NCI-H774 (cell line): ENCODE measurements at regions not wholly inside any gene's neighbourhood (a gene's known extent, or its start where the extent isn't known, plus 50 kb on each side); places are given as distances from the start of the nearest gene placed in this dataset.
"Not testable (repeated sequence)": the region's sequence is repeated elsewhere in the genome, so short reads cannot be mapped to it uniquely, and the experiment has no call there.

Source experiments
- DNase-seq: peaks from one replicate; lab custom pipeline; 2025; lab: John Stamatoyannopoulos, UW

GRCh38 chr4:159655547-159655946 lies 552.7 kb downstream of the RAPGEF2 start:
- DNase-seq = no peak

GRCh38 chr4:159669094-159669493 lies 566.2 kb downstream of the RAPGEF2 start:
- DNase-seq = no peak

- DNase-seq = no peak
Measured at GRCh38 chr4:159673221-159673620, 570.3 kb downstream of the RAPGEF2 start.

- no peak for DNase-seq
Measured at GRCh38 chr4:159674241-159674640, 571.4 kb downstream of the RAPGEF2 start.

GRCh38 chr4:159677521-159677920 lies 574.6 kb downstream of the RAPGEF2 start:
- DNase-seq = no peak

- DNase-seq = no peak
Measured at GRCh38 chr4:159682996-159683395, 580.1 kb downstream of the RAPGEF2 start.

GRCh38 chr4:159684061-159684460 lies 581.2 kb downstream of the RAPGEF2 start:
- DNase-seq = no peak

GRCh38 chr4:159685340-159686092 lies 582.6 kb downstream of the RAPGEF2 start:
- DNase-seq = no peak

GRCh38 chr4:159689526-159689925 lies 586.6 kb downstream of the RAPGEF2 start:
- DNase-seq = no peak

GRCh38 chr4:159697322-159698283 lies 594.7 kb downstream of the RAPGEF2 start:
- no peak for DNase-seq

- no peak for DNase-seq
Measured at GRCh38 chr4:159698336-159698735, 595.5 kb downstream of the RAPGEF2 start.

- no peak for DNase-seq
Measured at GRCh38 chr4:159702200-159702599, 599.3 kb downstream of the RAPGEF2 start.

- no peak for DNase-seq
Measured at GRCh38 chr4:159705334-159705733, 602.5 kb downstream of the RAPGEF2 start.

- no peak for DNase-seq
Measured at GRCh38 chr4:159706704-159707103, 603.8 kb downstream of the RAPGEF2 start.

GRCh38 chr4:159715180-159715579 lies 612.3 kb downstream of the RAPGEF2 start:
- not testable (repeated sequence) for DNase-seq

- no peak for DNase-seq
Measured at GRCh38 chr4:159719531-159719930, 616.7 kb downstream of the RAPGEF2 start.

- DNase-seq = no peak
Measured at GRCh38 chr4:159722052-159722451, 619.2 kb downstream of the RAPGEF2 start.

- DNase-seq = no peak
Measured at GRCh38 chr4:159722918-159723317, 620.0 kb downstream of the RAPGEF2 start.

- DNase-seq = no peak
Measured at GRCh38 chr4:159723341-159724048, 620.6 kb downstream of the RAPGEF2 start.

GRCh38 chr4:159725571-159725970 lies 622.7 kb downstream of the RAPGEF2 start:
- DNase-seq = no peak

GRCh38 chr4:159735281-159736207 lies 632.7 kb downstream of the RAPGEF2 start:
- DNase-seq = no peak
